K562 (cell line): ENCODE measurements at regions not wholly inside any gene's neighbourhood (a gene's known extent, or its start where the extent isn't known, plus 50 kb on each side); places are given as distances from the start of the nearest gene placed in this dataset.

Source experiments
- ATAC-seq: fragments of 200-7000 bp; cut with Tn5 transposase; 3 replicates; pipeline ENCODE4 v1.9.1; 2020; ENCODE audit warnings: moderate library complexity
- BruUV-seq: library from RNA; stranded (reverse); fragments of 400-500 nt; replicated peaks from 2 replicates; lab custom pipeline; 2021; lab: Mats Ljungman, UMichigan
- CTCF ChIA-PET: fragments of 300-600 bp; formaldehyde crosslinking; extraction: SDS; loops from one replicate; lab custom pipeline; 2021; ENCODE audit warnings: low intra/inter-chr PET ratio; lab: Yijun Ruan, JAX
- POLR2A ChIA-PET: fragments of 300-600, 350-650 bp; sonication (Branson Sonifier 250); formaldehyde crosslinking; extraction: SDS; loops from one replicate; lab custom pipeline; 2021; ENCODE audit warnings: antibody characterized with exemption, inconsistent platforms; lab: Yijun Ruan, JAX
- DNase-seq, 4 experiments: peaks; one replicate each; pipeline versions ENCODE4 v3.0.0 to v3.0.0-alpha.2; 2011 to 2018; ENCODE audit warnings: low spot score in 3 of 4, mixed read lengths in 3 of 4; ENCODE audit errors: extremely low read depth in 1 of 4
- FAIRE-seq: peaks from 2 replicates; lab custom pipeline; 2011; peaks lifted over from hg19 to GRCh38; lab: Jason Lieb, UNC
- H2AFZ ChIP-seq: 2 replicates; pipeline ENCODE4 v1.6.0; 2011; ENCODE audit warnings: low read depth, low read length, control low read depth, inconsistent platforms
- H3K27ac ChIP-seq: fragments of 200-600 bp; 3 replicates; pipeline ENCODE4 v1.8.0; 2011; ENCODE audit warnings: low read depth, mild to moderate bottlenecking, control low read depth, inconsistent platforms, low read length, moderate library complexity, mixed read lengths; ENCODE audit errors: extremely low read depth
- H3K27me3 ChIP-seq, 2 experiments: fragments of 300-600 bp in 1 of 2; 2 replicates in 1 of 2; 3 replicates in 1 of 2; pipeline versions ENCODE4 v1.6.0 to v1.8.0; 2011; ENCODE audit warnings: inconsistent platforms in 2 of 2, low read length in 2 of 2, mild to moderate bottlenecking in 1 of 2, mixed read lengths in 1 of 2, moderate library complexity in 1 of 2; ENCODE audit not compliant: control insufficient read depth in 2 of 2, insufficient read depth in 2 of 2
- H3K36me3 ChIP-seq: fragments of 300-600 bp; 3 replicates; pipeline ENCODE4 v1.8.0; 2011; ENCODE audit warnings: mild to moderate bottlenecking, low read length, inconsistent platforms; ENCODE audit not compliant: control insufficient read depth, insufficient read depth
- H3K4me1 ChIP-seq, 2 experiments: fragments of 200-600 bp in 1 of 2; replicated peaks in 1 of 2; 2 replicates in 1 of 2; 3 replicates in 1 of 2; pipeline versions ENCODE4 v1.5.1 to v1.8.0; 2011; ENCODE audit warnings: inconsistent platforms in 2 of 2, low read length in 2 of 2, mild to moderate bottlenecking in 1 of 2, mixed read lengths in 1 of 2, moderate library complexity in 1 of 2; ENCODE audit not compliant: control insufficient read depth in 2 of 2, insufficient read depth in 2 of 2
- H3K4me2 ChIP-seq: 2 replicates; pipeline ENCODE4 v1.6.1; 2011; ENCODE audit warnings: low read length, control low read depth, inconsistent platforms, mixed read lengths; ENCODE audit not compliant: insufficient read depth
- H3K4me3 ChIP-seq: fragments of 200-600 bp; sonication (generic), shearing (Covaris generic); 2 replicates; pipeline ENCODE4 v1.5.1; 2016; ENCODE audit warnings: control low read depth, inconsistent platforms
- H3K79me2 ChIP-seq: fragments of 200-600 bp; 3 replicates; pipeline ENCODE4 v1.8.0; 2011; ENCODE audit warnings: low read length, inconsistent platforms; ENCODE audit not compliant: control insufficient read depth, insufficient read depth
- H3K9ac ChIP-seq, 2 experiments: 2 replicates each; pipeline versions ENCODE4 v1.6.0 to v1.6.1; 2011; ENCODE audit warnings: low read depth in 2 of 2, low read length in 2 of 2, control low read depth in 1 of 2, inconsistent platforms in 1 of 2, mild to moderate bottlenecking in 1 of 2, mixed read lengths in 1 of 2; ENCODE audit not compliant: insufficient read depth in 1 of 2
- H3K9me1 ChIP-seq: one replicate; pipeline ENCODE4 v1.6.0; 2011; ENCODE audit warnings: inconsistent platforms, mild to moderate bottlenecking, low read length, moderate library complexity; ENCODE audit not compliant: control insufficient read depth, insufficient read depth
- H3K9me3 ChIP-seq: replicated peaks from 2 replicates; pipeline ENCODE4 v1.5.1; 2011; ENCODE audit warnings: low read depth, low read length, inconsistent platforms; ENCODE audit not compliant: control insufficient read depth, insufficient read depth
- H4K20me1 ChIP-seq: replicated peaks from 2 replicates; pipeline ENCODE4 v1.6.1; 2011; ENCODE audit warnings: low read length, inconsistent platforms, mixed read lengths; ENCODE audit not compliant: control insufficient read depth, insufficient read depth
- ATF1 ChIP-seq, 2 experiments: fragments of 450-650 bp in 1 of 2; IDR thresholded peaks; 2 replicates each; pipeline ENCODE4 v1.6.1; 2016; ENCODE audit warnings: missing compliant biosample characterization in 1 of 2, missing genetic modification characterization in 1 of 2
- C11orf30 ChIP-seq: fragments of 450-650 bp; IDR thresholded peaks from 2 replicates; pipeline ENCODE4 v1.6.1; 2016; ENCODE audit warnings: low read depth, mild to moderate bottlenecking
- MAFF ChIP-seq: IDR thresholded peaks from 2 replicates; pipeline ENCODE4 v1.6.1; 2012; ENCODE audit warnings: low read length, improper control_type of control experiment
- MAFG ChIP-seq: fragments of 450-650 bp; conservative IDR thresholded peaks from 2 replicates; pipeline ENCODE4 v1.6.1; 2016; ENCODE audit warnings: missing genetic modification characterization, missing compliant biosample characterization
- MAFK ChIP-seq: IDR thresholded peaks from 2 replicates; pipeline ENCODE4 v1.6.1; 2011; ENCODE audit warnings: low read length, improper control_type of control experiment
- MTA1 ChIP-seq: fragments of 450-650 bp; IDR thresholded peaks from 2 replicates; pipeline ENCODE4 v1.6.1; 2017; ENCODE audit warnings: borderline replicate concordance
- PHF21A ChIP-seq: fragments of 450-650 bp; IDR thresholded peaks from 2 replicates; pipeline ENCODE4 v1.6.1; 2017; ENCODE audit warnings: low read depth, borderline replicate concordance
- PML ChIP-seq: IDR thresholded peaks from 2 replicates; pipeline ENCODE4 v1.6.1; 2012; ENCODE audit warnings: low read length, inconsistent platforms
- SIRT6 ChIP-seq: IDR thresholded peaks from one replicate; pipeline ENCODE4 v1.6.1; 2012; ENCODE audit warnings: low read depth, mild to moderate bottlenecking, control low read depth, inconsistent platforms, low read length, moderate library complexity
- TCFL5 ChIP-seq: fragments of 250-450 bp; sonication (Bioruptor Pico); conservative IDR thresholded peaks from 2 replicates; pipeline ENCODE4 v1.6.1; 2021; ENCODE audit warnings: mild to moderate bottlenecking, moderate library complexity, matching md5 sums
- ZNF316 ChIP-seq: fragments of 450-650 bp; IDR thresholded peaks from 2 replicates; pipeline ENCODE4 v1.6.1; 2016
- WGBS: fragments of 100-300 bp; shearing (Covaris generic); methylation state at CpG from one replicate; pipeline ENCODE4 v1.1.6; 2016; ENCODE audit warnings: low coverage, mixed read lengths; ENCODE audit not compliant: insufficient coverage; ENCODE audit errors: missing lambda C conversion rate; 5-methylcytosine and 5-hydroxymethylcytosine counted together
- in situ Hi-C: fragments of 300-500 bp; cut with MboI; formaldehyde crosslinking; loops from 4 replicates; pipeline ENCODE4 v1.15.0; 2018; ENCODE audit warnings: inconsistent platforms, mixed read lengths
- intact Hi-C: fragments of 100-400 bp; cut with micrococcal nuclease; formaldehyde crosslinking; loops from 2 replicates; pipeline ENCODE4 v1.14.2; 2022
- TF ChIP-seq, protein P1 (sequence below): fragments of 250-450 bp; sonication (Bioruptor Pico); IDR thresholded peaks from 2 replicates; pipeline ENCODE4 v1.5.0; 2021; ENCODE audit warnings: mild to moderate bottlenecking, moderate library complexity
- TF ChIP-seq, protein P2 (sequence below), 2 experiments: fragments of 450-650 bp in 1 of 2; IDR thresholded peaks; 2 replicates each; pipeline ENCODE4 v1.6.1; 2011 to 2017; ENCODE audit warnings: low read depth in 2 of 2, antibody characterized with exemption in 1 of 2, borderline replicate concordance in 1 of 2, low read length in 1 of 2, mild to moderate bottlenecking in 1 of 2, mixed read lengths in 1 of 2; ENCODE audit not compliant: control insufficient read depth in 1 of 2
- TF ChIP-seq, protein P3 (sequence below), 2 experiments: IDR thresholded peaks; 2 replicates each; pipeline ENCODE4 v1.6.1; 2011; ENCODE audit warnings: borderline replicate concordance in 1 of 2, control low read depth in 1 of 2, low read depth in 1 of 2, low read length in 1 of 2, mild to moderate bottlenecking in 1 of 2, mixed read lengths in 1 of 2, moderate library complexity in 1 of 2; ENCODE audit not compliant: insufficient read depth in 1 of 2, insufficient read length in 1 of 2, poor library complexity in 1 of 2, severe bottlenecking in 1 of 2; ENCODE audit errors: extremely low read depth in 1 of 2

DNA sequence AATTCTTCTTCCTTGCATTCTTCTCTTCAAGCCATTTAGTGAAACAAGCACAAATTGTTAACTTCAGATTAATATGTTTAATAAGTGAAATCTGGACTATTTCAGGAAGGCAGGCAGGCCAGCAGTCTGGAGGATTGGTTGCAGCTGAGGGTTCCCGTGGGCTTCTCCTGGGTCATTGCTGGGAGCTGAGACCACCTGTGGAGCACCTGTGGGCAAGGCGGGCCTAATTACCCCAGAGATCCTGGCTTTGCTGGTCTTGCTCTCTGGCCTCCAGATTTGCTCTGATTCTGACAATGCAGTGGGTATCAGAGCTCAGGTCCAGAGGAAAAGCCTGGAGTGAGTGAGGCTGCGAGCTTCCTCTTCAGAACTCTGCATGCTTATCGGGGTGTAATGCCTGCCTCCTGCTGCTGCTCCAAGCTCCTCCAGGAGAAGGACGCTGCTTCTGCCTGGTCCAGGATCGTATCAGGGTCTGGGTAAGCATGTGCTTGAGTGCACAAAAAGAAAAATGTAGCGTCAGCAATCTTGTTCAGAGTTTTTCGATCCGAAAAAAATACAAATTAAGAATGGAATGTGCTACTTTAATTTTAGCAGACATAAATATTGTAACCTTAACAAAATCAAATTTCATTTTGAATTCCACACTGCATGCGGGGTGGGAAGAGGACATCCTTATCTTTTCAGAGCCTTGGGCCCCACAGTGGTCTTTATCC lies 93.8 kb downstream of the TMEM30B start:
- Histone ChIP-seq H3K27ac (no peak overlapping the region), H3K36me3 (no peaks in the 10 kb centered on the region)
- ATAC-seq (no peak), DNase-seq (no peak)
- in situ Hi-C loops: no loop called here
- CTCF ChIA-PET: no interaction called here
- TF ChIP-seq MAFF (peak; percentile 30; the same call in 1 of the 2 replicates), PHF21A (no peak), TCFL5 (CRISPR knock-in tag) (no peak), ZNF316 (peak; percentile 54; the same call in 1 of the 2 replicates), PML (no peak), MAFG (tag) (0 out of 2 replicates have a peak, but pooled peaks have one; percentile 12), ATF1 (CRISPR knock-in tag; IDR thresholded peaks at IDR 0.05) (no peak), ATF1 (tag; IDR thresholded peaks at IDR 0.05) (no peak), SIRT6 (no peak), MTA1 (no peak), C11orf30 (peak; percentile 33; the same call in 1 of the 2 replicates), MAFK (peak; percentile 31; the same call in 1 of the 2 replicates)
- TF ChIP-seq, protein P1, sequence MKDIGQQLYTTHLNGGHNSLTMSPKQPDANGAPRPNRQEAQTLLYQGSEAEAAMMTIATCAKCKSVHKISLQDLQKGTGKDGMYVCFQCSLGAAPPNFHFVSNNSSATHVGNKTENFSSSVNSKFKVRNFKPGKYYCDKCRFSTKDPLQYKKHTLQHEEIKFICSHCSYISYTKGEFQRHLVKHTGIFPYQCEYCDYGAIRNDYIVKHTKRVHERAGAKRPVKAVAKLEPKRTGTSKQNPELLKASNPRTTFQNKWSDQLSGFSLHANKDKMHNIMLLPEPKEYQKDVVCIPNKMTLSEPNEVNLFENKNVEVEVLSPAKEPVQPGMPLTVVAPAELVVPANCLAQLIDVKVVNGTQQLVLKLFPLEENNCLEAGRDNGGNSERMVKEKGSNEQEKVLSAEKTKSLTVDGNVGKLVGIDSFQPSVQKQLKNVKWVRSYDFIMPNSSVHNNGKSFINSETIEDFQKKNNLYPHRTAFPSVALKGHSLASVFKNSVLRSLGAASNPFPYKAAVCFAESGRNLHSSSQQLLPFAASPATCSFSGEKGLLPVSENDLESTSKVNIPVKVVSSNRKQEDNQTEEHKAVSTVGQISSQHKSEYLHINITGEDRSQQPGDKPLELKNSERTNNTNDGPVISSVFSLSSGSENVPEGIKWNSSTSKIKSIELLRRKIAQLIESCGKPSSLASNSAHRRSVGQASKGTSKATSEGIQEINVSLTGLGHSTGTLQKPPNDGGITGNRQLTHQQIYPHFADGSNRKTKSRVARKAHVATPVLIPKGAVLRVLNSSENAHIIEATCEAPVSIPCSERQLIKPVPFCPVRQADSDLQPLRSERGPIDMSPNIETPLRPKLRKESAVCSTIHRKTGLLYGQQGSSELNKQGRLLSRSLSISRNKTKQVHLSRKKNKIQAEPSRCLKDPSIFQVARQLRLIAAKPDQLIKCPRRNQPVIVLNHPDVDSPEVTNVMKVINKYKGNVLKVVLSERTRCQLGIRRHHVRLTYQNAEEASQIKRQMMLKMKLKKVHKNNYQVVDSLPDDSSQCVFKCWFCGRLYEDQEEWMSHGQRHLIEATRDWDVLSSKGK: no peak
- TF ChIP-seq, protein P2, sequence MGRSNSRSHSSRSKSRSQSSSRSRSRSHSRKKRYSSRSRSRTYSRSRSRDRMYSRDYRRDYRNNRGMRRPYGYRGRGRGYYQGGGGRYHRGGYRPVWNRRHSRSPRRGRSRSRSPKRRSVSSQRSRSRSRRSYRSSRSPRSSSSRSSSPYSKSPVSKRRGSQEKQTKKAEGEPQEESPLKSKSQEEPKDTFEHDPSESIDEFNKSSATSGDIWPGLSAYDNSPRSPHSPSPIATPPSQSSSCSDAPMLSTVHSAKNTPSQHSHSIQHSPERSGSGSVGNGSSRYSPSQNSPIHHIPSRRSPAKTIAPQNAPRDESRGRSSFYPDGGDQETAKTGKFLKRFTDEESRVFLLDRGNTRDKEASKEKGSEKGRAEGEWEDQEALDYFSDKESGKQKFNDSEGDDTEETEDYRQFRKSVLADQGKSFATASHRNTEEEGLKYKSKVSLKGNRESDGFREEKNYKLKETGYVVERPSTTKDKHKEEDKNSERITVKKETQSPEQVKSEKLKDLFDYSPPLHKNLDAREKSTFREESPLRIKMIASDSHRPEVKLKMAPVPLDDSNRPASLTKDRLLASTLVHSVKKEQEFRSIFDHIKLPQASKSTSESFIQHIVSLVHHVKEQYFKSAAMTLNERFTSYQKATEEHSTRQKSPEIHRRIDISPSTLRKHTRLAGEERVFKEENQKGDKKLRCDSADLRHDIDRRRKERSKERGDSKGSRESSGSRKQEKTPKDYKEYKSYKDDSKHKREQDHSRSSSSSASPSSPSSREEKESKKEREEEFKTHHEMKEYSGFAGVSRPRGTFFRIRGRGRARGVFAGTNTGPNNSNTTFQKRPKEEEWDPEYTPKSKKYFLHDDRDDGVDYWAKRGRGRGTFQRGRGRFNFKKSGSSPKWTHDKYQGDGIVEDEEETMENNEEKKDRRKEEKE (IDR thresholded peaks at IDR 0.05; ENCODE audit: borderline replicate concordance in 1 of 2, control insufficient read depth in 1 of 2, low read depth in 2 of 2, low read length in 1 of 2): no peak
- TF ChIP-seq, protein P3, sequence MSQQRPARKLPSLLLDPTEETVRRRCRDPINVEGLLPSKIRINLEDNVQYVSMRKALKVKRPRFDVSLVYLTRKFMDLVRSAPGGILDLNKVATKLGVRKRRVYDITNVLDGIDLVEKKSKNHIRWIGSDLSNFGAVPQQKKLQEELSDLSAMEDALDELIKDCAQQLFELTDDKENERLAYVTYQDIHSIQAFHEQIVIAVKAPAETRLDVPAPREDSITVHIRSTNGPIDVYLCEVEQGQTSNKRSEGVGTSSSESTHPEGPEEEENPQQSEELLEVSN (IDR thresholded peaks at IDR 0.05; ENCODE audit: borderline replicate concordance in 1 of 2, extremely low read depth in 1 of 2, insufficient read depth in 1 of 2, insufficient read length in 1 of 2, low read depth in 1 of 2, low read length in 1 of 2, poor library complexity in 1 of 2, severe bottlenecking in 1 of 2): no peak
- TF ChIP-seq, all 486 proteins: peak for 5
- H3K4me3 ChIP-seq: no peak overlapping the region
- 9% methylated on average over 7 of the region's 10 CpGs for WGBS
- no peaks in the 10 kb centered on the region; the same call in 1 of the 2 replicates for H4K20me1 ChIP-seq
- no peaks in the 10 kb centered on the region for H3K9me1 ChIP-seq
- FAIRE-seq: no peak
- no peak overlapping the region for H3K9ac ChIP-seq
- H3K79me2 ChIP-seq: no peaks in the 10 kb centered on the region
- peaks cover 13 to 20% of the 10 kb centered on the region in 2 experiments; a peak in 4 of 5 replicates for H3K27me3 ChIP-seq
- no TSS peak for BruUV-seq
- POLR2A ChIA-PET: no interaction called here
- H3K4me1 ChIP-seq: peaks cover 0 to 9% of the 10 kb centered on the region in 2 experiments; a peak in 2 of 5 replicates
- H3K9me3 ChIP-seq: no peaks in the 10 kb centered on the region
- intact Hi-C loops: loop anchor here (10.0 kb wide), 1 partner anchor 153 kb away; no protein-coding TSS in a partner anchor
- H2AFZ ChIP-seq: no peak overlapping the region
- H3K4me2 ChIP-seq: no peak overlapping the region
